Mucosa of descending colon (tissue), 3 donors: ENCODE measurements at regions not wholly inside any gene's neighbourhood (a gene's known extent, or its start where the extent isn't known, plus 50 kb on each side); places are given as distances from the start of the nearest gene placed in this dataset.

Experiments
- ATAC-seq: fragments of 200-7000 bp; cut with Tn5 transposase; one replicate; pipeline ENCODE4 v1.9.1; 2020; ENCODE audit warnings: mild to moderate bottlenecking, moderate library complexity
- DNase-seq, 3 donors: peaks; one replicate each; pipeline ENCODE4 v3.0.0-alpha.2; 2020
- H3K36me3 ChIP-seq: fragments of 200-600 bp; one replicate; pipeline ENCODE4 v1.8.0; 2021; ENCODE audit warnings: low read depth, mild to moderate bottlenecking
- H3K4me1 ChIP-seq: fragments of 200-600 bp; one replicate; pipeline ENCODE4 v1.8.0; 2021; ENCODE audit warnings: low read depth, mild to moderate bottlenecking
- H3K4me3 ChIP-seq: fragments of 200-600 bp; one replicate; pipeline ENCODE4 v1.8.0; 2021; ENCODE audit warnings: mild to moderate bottlenecking
- H3K9me3 ChIP-seq: fragments of 200-600 bp; one replicate; pipeline ENCODE4 v1.8.0; 2021; ENCODE audit warnings: mild to moderate bottlenecking
- intact Hi-C, 2 donors: fragments of 100-400 bp; cut with DNase I in 1 of 2; cut with micrococcal nuclease in 1 of 2; formaldehyde crosslinking; loops; one replicate each; pipeline versions ENCODE4 v1.11.0 to v1.11.1; 2022; cut with DNase I, micrococcal nuclease
- TF ChIP-seq, protein P1 (sequence below): fragments of 200-600 bp; IDR thresholded peaks from one replicate; pipeline ENCODE4 v1.8.0; 2022; ENCODE audit warnings: antibody characterized with exemption, mild to moderate bottlenecking
- donor health status: DM: no; HTN: no; CAD: no; lungs with moderate emphysema.
- donor health status: DM: no; HTN: no; CAD: no.
- donor health status: DM: no; HTN: yes; CAD: no.

DNA sequence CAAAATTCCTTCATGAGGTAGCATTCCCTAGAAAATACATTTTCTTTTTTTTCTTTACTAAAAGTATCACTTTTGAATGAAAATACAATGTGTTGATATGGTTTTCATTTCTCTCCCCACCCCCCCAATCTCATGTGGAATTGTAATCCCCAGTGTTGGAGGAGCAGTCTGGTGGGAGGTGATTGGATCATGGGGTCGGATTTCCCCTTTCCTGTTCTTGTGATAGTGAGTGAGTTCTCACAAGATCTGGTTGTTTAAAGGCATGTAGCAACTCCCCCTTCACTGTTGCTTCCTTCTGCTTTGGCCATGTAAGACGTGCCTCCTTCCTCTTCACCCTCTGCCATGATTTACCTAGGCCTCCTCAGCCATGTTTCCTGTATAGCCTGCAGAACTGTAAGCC is 790.3 kb upstream of the KCND2 start:
- Histone ChIP-seq H3K36me3 (no peaks in the 10 kb centered on the region), H3K9me3 (no peaks in the 10 kb centered on the region), H3K4me3 (no peak overlapping the region), H3K4me1 (no peaks in the 10 kb centered on the region)
- DNase-seq, result no peak
- no peak for ATAC-seq
- TF ChIP-seq, protein P1, sequence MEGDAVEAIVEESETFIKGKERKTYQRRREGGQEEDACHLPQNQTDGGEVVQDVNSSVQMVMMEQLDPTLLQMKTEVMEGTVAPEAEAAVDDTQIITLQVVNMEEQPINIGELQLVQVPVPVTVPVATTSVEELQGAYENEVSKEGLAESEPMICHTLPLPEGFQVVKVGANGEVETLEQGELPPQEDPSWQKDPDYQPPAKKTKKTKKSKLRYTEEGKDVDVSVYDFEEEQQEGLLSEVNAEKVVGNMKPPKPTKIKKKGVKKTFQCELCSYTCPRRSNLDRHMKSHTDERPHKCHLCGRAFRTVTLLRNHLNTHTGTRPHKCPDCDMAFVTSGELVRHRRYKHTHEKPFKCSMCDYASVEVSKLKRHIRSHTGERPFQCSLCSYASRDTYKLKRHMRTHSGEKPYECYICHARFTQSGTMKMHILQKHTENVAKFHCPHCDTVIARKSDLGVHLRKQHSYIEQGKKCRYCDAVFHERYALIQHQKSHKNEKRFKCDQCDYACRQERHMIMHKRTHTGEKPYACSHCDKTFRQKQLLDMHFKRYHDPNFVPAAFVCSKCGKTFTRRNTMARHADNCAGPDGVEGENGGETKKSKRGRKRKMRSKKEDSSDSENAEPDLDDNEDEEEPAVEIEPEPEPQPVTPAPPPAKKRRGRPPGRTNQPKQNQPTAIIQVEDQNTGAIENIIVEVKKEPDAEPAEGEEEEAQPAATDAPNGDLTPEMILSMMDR, result no peak
- intact Hi-C loops, result no loop called here

DNA sequence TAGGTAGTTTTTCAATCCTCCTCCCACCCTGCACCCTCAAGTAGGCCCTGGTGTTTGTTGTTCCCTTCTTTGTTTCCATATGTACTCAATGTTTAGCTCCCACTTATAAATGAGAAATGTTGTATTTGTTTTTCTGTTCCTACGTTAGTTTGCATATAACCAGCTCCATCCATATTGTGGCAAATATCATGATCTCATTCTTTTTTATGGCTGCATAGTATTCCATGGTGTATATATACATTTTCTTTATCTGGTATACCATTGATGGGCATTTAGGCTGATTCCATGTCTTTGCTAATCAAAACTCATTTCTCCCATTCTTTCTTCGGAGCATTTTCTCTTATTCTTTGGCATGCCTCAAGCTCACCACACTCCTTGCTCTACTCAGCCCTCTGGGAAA is 789.6 kb upstream of the KCND2 start:
- intact Hi-C loops, result no loop called here

DNA sequence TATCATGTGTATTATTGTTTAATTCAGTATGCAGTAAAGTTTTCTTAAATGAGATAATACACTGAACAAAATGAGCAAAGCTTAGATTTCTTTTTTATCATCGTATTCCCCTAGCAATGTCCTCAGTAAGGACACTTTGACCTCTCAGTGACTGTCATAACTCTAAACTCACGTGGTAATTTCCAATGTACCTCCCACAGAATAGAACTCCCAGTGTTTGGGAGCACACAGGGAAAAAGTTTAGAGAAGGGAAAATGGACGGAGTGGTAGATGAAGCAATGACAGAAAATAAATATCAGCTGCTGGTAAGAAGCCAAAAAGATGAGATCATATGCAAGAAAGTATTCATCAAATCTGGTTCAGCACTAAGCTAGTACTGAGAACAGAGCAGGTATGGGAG is 758.6 kb upstream of the KCND2 start:
- H3K4me3 ChIP-seq, result no peak overlapping the region
- no peaks in the 10 kb centered on the region for H3K4me1 ChIP-seq
- DNase-seq, result no peak
- TF ChIP-seq, protein P1, result no peak
- peaks cover 5% of the 10 kb centered on the region for H3K9me3 ChIP-seq
- ATAC-seq, result no peak
- intact Hi-C loops, result no loop called here
- no peaks in the 10 kb centered on the region for H3K36me3 ChIP-seq

More for the DNA sequence above, 789.6 kb upstream of the KCND2 start:
- H3K9me3 ChIP-seq, result no peaks in the 10 kb centered on the region
- H3K4me3 ChIP-seq, result no peak overlapping the region
- H3K4me1 ChIP-seq, result no peaks in the 10 kb centered on the region
- ATAC-seq (no peak), DNase-seq (no peak)
- no peaks in the 10 kb centered on the region for H3K36me3 ChIP-seq
- TF ChIP-seq, protein P1, result no peak

DNA sequence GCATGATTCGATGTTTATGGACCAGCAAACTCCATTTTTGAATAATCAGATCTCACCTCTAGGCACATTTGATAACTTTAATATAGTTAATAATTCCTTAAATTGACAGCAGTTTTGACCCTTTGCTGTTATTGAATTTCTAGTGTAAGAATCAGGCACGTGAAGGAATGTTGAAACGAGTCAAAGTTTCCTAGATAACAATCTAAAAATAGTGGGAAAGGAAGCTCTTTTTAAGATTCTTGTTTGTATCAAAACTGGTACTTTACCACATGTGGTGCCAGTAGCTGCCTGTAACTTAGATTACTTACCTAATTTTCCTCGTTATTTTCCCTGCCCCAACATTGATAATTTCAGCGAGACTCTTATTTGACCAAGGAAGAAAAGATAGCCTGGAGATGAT is 757.8 kb upstream of the KCND2 start:
- Histone ChIP-seq H3K36me3 (no peaks in the 10 kb centered on the region), H3K9me3 (peaks cover 5% of the 10 kb centered on the region), H3K4me1 (no peaks in the 10 kb centered on the region), H3K4me3 (no peak overlapping the region)
- intact Hi-C loops, result no loop called here
- DNase-seq, result no peak
- TF ChIP-seq, protein P1, result no peak
- ATAC-seq, result no peak

DNA sequence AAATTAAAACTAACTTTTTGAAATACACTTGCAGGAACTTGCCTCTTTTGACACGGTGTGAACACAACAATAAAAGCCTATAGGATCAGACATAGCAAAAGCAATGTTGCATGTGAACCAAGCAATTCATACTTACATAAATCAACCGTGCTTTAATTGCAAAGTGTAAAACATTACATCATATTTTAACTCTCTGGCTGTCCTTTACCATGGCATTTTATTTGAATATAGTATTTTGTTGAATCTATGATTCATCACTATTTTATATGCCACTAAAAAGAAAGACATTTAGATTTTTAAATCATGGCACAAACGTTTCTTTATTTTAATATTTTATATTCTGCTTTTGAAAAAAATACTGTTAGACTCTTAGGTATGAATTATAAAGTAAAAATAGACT is 757.0 kb upstream of the KCND2 start:
- Histone ChIP-seq H3K36me3 (no peaks in the 10 kb centered on the region), H3K4me1 (no peaks in the 10 kb centered on the region), H3K4me3 (no peak overlapping the region), H3K9me3 (peaks cover 5% of the 10 kb centered on the region)
- DNase-seq (no peak), ATAC-seq (no peak)
- intact Hi-C loops, result no loop called here
- TF ChIP-seq, protein P1, result no peak

DNA sequence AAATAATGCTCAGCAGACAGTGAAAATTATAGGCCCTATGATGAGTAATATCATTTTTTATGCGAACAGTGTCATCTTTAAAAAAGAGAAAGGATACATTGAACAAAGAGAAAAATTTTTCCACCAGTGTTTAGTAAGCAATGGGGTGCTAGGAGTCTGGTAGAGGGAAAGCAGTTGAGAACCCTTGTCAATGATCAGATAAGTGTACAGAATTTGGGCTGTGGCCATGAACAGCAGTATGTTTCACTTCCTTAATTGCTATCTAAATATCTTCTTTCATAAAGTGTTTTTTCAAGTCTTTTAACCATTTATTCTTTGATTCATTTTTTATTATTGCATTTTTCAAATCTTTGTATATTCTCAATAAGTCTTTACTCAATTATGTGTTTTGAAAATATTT is 750.7 kb upstream of the KCND2 start:
- no peaks in the 10 kb centered on the region for H3K4me1 ChIP-seq
- intact Hi-C loops, result no loop called here

More for the DNA sequence above, 750.7 kb upstream of the KCND2 start:
- DNase-seq (no peak), ATAC-seq (no peak)
- TF ChIP-seq, protein P1, result no peak
- no peak overlapping the region for H3K4me3 ChIP-seq
- peaks cover 14% of the 10 kb centered on the region for H3K9me3 ChIP-seq
- H3K36me3 ChIP-seq, result no peaks in the 10 kb centered on the region
